ENCODE measurements at regions not wholly inside any gene's neighbourhood (a gene's known extent, or its start where the extent isn't known, plus 50 kb on each side); places are given as distances from the start of the nearest gene placed in this dataset.

DNA sequence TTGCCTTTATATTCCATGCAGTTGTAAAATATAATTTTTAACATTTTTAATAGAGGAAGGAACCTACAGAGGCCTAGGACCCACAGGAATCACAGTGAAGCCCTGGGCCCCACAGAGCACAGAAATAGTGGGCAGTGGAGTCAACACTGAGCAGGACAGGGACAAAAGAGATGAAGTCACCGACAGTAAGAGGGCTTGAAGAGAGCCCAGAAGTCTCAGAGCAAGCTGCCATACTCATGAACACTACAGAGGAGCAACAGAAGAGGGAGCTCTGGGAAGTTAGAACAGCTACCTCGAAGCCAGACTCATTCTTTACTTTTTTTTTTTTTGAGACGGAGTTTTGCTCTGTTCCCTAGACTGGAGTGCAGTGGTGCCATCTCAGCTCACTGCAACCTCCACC, 149.3 kb upstream of the TENM3 start:
- TF ChIP-seq POLR2A (IDR thresholded peaks at IDR 0.05; ENCODE audit: low read depth): no peak
- TF ChIP-seq, protein P1, sequence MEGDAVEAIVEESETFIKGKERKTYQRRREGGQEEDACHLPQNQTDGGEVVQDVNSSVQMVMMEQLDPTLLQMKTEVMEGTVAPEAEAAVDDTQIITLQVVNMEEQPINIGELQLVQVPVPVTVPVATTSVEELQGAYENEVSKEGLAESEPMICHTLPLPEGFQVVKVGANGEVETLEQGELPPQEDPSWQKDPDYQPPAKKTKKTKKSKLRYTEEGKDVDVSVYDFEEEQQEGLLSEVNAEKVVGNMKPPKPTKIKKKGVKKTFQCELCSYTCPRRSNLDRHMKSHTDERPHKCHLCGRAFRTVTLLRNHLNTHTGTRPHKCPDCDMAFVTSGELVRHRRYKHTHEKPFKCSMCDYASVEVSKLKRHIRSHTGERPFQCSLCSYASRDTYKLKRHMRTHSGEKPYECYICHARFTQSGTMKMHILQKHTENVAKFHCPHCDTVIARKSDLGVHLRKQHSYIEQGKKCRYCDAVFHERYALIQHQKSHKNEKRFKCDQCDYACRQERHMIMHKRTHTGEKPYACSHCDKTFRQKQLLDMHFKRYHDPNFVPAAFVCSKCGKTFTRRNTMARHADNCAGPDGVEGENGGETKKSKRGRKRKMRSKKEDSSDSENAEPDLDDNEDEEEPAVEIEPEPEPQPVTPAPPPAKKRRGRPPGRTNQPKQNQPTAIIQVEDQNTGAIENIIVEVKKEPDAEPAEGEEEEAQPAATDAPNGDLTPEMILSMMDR (IDR thresholded peaks at IDR 0.05): no peak

All from esophagus muscularis mucosa (tissue), 3 donors.